OCI-LY7 (cell line): ENCODE measurements at regions not wholly inside any gene's neighbourhood (a gene's known extent, or its start where the extent isn't known, plus 50 kb on each side); places are given as distances from the start of the nearest gene placed in this dataset.

Experiments
- CTCF ChIP-seq: fragments of 200-600 bp; sonication (generic); conservative IDR thresholded peaks from 2 replicates; pipeline ENCODE4 v1.5.1; 2014; ENCODE audit warnings: mild to moderate bottlenecking, antibody characterized with exemption, low read length, moderate library complexity, mixed read lengths
- EZH2phosphoT487 ChIP-seq: fragments of 200-600 bp; sonication (generic); IDR thresholded peaks from 2 replicates; pipeline ENCODE4 v1.6.1; 2018; ENCODE audit warnings: low read depth, borderline replicate concordance, mild to moderate bottlenecking, mixed run types, antibody characterized with exemption, low read length, moderate library complexity, mixed read lengths

DNA sequence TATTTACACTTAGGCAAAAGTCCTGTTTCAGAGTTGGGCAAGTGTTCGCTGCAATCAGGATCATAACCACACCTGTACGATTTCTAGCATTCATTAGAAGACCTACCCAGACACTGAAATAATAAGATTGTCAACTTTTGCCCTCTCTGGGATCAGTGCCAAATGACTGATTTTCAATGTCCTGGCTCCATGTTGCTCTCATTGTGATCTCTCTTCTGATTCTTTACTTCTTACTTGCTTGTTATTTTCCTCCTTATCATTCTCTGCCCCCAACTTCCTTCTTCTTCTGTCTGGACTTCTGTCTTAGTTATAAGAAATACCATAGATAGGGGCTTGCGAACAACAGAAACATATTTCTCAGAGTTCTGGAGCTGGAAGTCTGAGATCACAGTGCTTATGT is 94.4 kb upstream of the BMP2 start:
- no peak for TF ChIP-seq CTCF
- TF ChIP-seq EZH2phosphoT487 = no peak
